Right lung (tissue), 2 donors: ENCODE measurements at regions not wholly inside any gene's neighbourhood (a gene's known extent, or its start where the extent isn't known, plus 50 kb on each side); places are given as distances from the start of the nearest gene placed in this dataset.

ENCODE experiments used
- DNase-seq, 2 donors: peaks; one replicate each; pipeline ENCODE4 v3.0.0-alpha.2; 2013

DNA sequence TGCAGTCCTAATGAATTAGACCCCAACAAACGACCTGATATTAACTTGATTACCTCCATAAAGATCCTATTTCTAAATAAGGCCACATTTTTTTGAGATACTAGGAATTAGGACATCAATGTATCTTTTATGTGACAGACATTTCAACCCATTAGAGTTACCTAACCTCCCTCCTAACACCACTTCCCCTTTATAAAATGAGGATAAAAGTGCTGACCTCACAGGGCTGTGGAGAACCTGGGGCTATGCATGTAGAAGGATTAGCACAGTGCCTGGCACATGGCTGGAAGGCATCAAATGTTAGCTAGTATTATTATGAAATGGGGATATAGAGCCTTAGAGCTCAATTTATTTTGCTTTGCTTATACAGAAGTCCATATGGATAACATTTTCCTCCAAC is 53.5 kb upstream of the LRRN1 start:
- no peak for DNase-seq

DNA sequence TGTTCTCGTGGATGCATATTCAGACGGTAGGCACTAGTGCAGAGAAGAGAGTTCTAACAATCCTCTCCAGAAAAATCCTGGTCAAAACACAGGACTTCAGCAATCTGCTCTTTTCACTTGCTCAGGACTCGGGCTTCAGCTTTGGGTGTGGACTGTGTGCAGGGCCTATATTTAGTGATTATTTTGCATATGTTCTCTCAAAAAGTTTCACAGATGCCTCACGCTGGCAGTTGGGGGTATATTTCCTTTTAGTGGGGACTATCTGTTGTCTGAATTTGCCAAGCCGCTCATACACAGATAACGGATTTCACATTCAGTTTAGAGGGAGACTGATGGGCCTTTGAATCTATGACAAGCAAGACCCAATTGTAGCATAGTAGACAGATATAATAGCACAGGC is 54.4 kb upstream of the LRRN1 start:
- no peak for DNase-seq

- DNase-seq: no peak
Observed at GRCh38 chr3:3743754-3744153, 55.5 kb upstream of the LRRN1 start.

- no peak for DNase-seq
Observed at GRCh38 chr3:3740061-3740460, 59.2 kb upstream of the LRRN1 start.

GRCh38 chr3:3739330-3740060 is 59.7 kb upstream of the LRRN1 start:
- DNase-seq: no peak

DNA sequence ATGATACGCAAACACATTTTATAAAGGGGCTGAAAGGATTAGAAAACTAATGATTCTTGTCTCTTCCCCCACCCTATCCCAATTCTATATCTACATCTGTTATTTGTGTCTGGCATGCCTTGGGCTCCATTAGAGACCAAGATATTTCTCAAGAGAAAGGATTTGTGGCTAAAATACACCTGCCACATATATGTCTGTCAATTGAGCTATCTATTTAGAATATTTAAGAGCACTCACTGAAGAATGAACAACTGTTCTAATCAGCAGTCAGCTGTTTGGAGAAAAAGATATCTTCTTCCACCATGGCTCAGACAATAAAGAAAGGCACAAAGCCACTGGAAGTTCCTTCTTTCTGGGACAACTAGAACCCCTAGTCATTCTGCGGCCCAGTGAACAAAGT is 61.7 kb upstream of the LRRN1 start:
- DNase-seq: no peak

- DNase-seq: no peak
Observed at GRCh38 chr3:3735919-3736318, 63.3 kb upstream of the LRRN1 start.

GRCh38 chr3:3734881-3735280 is 64.3 kb upstream of the LRRN1 start:
- no peak for DNase-seq

- no peak for DNase-seq
Observed at GRCh38 chr3:3729261-3729660, 70.0 kb upstream of the LRRN1 start.

GRCh38 chr3:3726549-3726948 is 72.7 kb upstream of the LRRN1 start:
- no peak for DNase-seq

DNA sequence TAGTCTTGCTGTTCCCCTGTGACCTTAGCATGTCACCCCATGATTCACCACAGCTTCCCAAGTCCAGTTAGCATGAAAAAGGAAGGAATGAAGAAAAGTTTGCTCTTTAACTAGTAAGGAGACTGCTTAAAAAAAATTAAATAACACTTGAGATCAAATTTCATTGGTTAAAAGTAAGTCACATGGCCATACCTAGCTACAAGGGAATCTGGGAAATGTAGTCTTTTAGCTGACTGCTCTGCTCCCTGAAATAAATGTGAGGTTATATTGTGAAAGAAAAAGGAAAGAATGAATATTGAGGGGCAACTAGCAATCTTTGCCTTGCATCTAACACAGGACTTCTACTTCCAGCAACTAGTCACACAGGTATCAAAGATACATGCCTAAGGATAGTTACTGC is 84.7 kb upstream of the LRRN1 start:
- no peak for DNase-seq

DNA sequence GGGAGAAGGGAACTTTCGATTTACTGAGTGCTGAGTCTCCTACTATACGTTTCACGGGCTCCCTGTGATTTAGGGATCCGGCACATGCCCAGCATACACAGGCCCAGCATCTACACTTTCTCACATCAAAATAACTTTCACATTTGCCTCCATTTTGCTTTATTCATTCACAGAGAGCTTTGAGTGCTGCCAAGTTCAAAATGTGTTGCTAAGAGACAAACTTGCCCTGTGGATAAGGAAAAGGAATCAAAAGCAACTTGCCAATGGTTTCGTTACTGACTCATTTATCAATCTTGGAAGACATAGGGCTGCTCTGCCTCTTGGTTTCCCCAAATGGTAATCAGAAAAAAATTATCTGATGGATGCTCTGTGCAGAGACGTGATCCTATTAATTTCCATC is 86.3 kb upstream of the LRRN1 start:
- no peak for DNase-seq

DNA sequence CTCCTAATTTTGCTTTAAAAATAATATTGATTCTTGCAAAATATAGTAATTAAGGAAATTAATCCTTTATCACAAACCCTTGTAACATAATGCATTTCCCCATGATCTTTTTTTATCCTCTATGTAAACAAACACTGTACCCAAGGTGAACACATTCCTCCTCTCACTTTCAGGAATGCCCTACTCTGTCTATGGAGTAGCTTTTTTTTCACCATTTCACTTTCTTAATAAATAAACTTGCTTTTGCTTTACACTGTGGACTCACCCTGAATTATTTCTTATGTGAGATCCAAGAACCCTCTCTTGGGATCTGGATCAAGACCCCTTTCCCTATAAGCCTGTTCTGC is 90.5 kb upstream of the LRRN1 start:
- no peak for DNase-seq

DNA sequence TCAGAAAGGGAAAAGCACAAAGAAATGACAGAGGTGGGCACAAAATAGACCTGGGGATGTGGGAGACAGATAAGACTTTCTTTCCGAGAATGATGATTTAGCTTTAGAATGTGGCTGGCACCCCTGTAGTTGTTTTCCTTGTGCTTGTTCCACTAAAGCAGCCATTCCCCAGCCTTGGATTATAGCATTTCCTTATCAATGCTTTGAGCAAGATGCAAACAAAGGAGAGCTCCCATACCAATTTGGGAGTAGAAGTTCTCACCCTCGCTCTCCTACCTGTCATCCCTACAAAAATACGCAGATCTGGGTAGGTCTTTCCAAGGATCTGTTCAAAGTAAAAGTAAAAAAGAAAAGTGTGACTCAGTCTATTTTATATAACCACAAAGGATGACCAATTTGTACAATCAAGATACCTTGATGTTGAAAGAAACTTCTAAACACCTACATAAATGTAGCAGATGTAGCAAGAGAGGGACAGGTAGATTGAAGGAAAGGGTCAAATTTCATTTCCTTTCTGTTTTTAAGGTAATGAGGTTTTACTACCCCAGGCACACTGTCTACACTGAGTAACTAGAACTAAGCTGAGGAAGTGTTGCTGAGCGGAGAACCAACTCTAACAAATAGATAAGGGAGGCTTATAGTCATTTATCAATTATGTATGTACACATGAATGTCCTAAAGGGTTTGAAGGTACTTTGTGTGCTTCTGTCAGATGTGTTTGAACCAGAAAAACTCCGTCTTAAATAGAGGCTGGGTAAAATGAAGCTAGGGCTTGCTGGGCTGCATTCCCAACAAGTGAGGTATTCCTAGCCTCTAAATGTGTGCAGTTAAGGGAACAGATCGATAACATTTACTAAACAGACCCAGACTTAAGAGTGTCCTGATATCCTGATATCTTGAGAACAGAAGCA is 91.1 kb upstream of the LRRN1 start:
- DNase-seq: no peak

- peak; percentile 44 to 54 for DNase-seq
Observed at GRCh38 chr3:3705090-3705775, 94.0 kb upstream of the LRRN1 start.

- DNase-seq: no peak
Observed at GRCh38 chr3:3701949-3702348, 97.3 kb upstream of the LRRN1 start.

DNA sequence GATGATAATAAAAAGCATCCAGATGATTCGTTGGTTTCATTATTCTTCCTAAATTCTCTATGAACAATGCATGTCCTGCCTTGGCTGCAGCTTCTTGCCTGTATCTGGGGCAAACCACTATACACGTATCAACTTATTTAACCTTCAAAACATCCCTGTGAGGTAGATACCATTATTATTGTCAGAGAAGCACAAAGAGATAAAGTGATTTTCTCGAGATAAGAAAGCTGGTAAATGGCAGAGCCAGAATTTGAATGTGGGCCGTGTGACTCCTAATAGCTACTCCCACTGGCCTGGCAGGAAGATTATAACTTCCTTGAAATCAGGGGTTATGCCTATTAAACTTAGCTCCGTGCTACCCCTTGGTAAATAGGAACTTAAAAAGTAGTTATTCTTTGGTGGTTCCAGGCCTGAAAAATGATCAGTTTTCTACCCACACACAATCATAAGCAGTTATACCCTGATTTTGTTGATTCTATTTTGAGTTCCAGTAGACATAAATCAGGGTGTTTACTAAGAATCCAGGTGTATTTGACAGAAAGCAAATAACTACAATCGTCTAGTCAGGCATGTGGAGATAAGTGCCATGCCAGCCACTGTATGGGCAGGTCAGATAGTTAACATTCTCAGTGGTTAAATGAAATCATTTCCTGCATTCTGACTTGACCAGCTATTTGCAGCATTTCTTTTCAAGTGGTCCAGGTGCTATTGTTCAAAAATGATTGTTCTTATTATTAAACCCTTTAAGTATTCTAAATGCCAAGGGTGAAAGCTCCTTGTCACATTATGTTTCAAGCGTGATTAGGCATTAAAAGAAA is 99.2 kb upstream of the LRRN1 start:
- no peak for DNase-seq

DNA sequence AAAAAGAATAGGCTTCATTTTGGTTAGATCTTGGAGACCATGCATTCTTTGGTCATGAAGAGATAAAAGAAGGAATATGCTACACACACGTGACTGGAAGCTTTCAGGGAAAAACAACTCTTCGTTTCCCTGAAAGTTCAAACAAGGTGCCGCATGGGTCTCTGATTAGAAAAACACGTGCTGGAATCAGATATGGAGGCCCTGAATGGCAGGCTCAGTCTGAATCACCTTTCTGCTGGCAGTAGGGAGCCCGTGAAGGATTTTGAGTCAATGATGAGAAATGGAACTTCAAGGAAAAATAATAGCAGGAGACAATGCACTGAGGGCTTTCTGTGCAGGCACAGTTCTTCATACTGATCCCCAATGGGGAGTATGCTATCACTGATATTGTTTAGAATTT is 99.8 kb upstream of the LRRN1 start:
- no peak for DNase-seq

- no peak for DNase-seq
Observed at GRCh38 chr3:3696345-3696744, 102.9 kb upstream of the LRRN1 start.

DNA sequence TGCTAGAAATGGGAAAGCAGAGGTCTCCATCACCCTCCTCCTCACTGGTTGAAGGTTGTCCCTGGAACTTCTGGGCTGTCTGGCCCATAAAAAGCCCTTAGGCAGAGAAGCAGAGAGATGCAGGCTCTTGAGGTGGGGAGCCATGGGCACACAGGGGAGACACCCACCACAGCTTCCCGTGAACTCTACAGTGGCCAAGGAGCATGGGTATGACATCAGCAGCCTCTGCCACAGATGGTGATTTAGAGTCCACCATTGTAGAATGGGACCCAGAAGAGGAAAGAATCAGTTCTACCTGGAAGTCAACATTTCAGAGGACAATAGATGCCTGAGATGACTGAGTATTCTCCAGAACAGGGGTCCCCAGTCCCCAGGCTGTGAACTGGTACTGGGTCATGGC is 105.6 kb upstream of the LRRN1 start:
- no peak for DNase-seq

DNA sequence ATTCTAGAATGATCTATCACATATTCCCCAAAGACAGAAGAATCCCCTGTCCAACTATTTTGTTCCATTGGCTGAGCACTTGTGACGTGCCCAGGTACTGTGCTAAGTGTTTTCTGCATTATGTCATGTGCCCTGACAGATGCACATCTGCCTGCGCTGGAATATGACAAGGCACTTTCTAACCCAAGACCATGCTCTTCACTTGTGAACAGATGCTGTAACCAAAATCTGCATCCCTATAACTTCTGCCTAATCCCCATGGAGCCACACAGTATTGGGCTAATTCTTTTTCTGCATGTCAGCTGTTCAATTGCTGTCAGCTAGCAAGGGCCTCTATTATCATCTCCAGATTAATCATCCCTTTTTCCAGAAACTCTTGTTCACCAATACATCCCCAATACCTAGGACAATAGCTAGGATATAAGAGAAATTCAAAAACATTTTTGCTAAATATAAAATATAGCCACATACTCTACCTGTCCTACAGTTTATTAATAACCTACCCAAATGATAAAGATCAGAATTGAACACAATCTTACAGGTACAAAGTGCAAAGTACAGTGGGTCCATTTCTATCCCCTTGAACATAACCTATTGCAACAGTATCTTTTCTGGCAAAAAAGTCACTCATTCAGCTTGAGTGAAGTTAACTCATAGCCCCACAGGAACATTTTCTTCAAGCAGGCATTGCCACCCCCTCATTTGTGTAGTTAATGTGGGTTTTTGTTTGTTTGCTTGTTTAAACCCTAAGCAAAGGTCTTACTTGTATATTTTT is 109.4 kb upstream of the LRRN1 start:
- no peak for DNase-seq
